Spinal cord (tissue), 9 donors: ENCODE measurements at regions not wholly inside any gene's neighbourhood (a gene's known extent, or its start where the extent isn't known, plus 50 kb on each side); places are given as distances from the start of the nearest gene placed in this dataset.

Source experiments
- DNase-seq, 6 donors: peaks; one replicate each; pipeline versions ENCODE4 v3.0.0 to v3.0.0-alpha.2; 2013 to 2015; ENCODE audit warnings: low spot score in 6 of 6, low read depth in 4 of 6
- H3K27ac ChIP-seq: one replicate; pipeline ENCODE4 v1.5.1; 2013; ENCODE audit warnings: low read depth, low read length, control low read depth
- H3K27me3 ChIP-seq: one replicate; pipeline ENCODE4 v1.6.1; 2013; ENCODE audit warnings: low read length; ENCODE audit not compliant: control insufficient read depth, insufficient read depth
- H3K36me3 ChIP-seq: one replicate; pipeline ENCODE4 v1.6.1; 2013; ENCODE audit warnings: low read length; ENCODE audit not compliant: control insufficient read depth, insufficient read depth
- H3K4me1 ChIP-seq: one replicate; pipeline ENCODE4 v1.6.1; 2013; ENCODE audit warnings: low read length; ENCODE audit not compliant: control insufficient read depth, insufficient read depth
- H3K4me3 ChIP-seq: one replicate; pipeline ENCODE4 v1.5.1; 2013; ENCODE audit warnings: low read depth, low read length, control low read depth
- H3K9me3 ChIP-seq: one replicate; pipeline ENCODE4 v1.6.1; 2013; ENCODE audit warnings: low read length; ENCODE audit not compliant: control insufficient read depth, insufficient read depth
- WGBS: methylation state at CpG from one replicate; pipeline ENCODE4 v1.1.5; 2013; ENCODE audit warnings: missing lambda C conversion rate; ENCODE audit not compliant: insufficient coverage; 5-methylcytosine and 5-hydroxymethylcytosine counted together
- donor health status: healthy.

- no peaks in the 10 kb centered on the region for H3K27me3 ChIP-seq
- H3K27ac ChIP-seq = no peak overlapping the region
- H3K36me3 ChIP-seq = no peaks in the 10 kb centered on the region
- DNase-seq = no peak
- no peaks in the 10 kb centered on the region for H3K9me3 ChIP-seq
- WGBS = 71% methylated on average over 8 of the region's 9 CpGs
- peaks cover 35% of the 10 kb centered on the region for H3K4me1 ChIP-seq
- H3K4me3 ChIP-seq = no peak overlapping the region
These were observed 55.7 kb upstream of the SMAD6 start for GRCh38 chr15:66646308-66646707.

- peaks cover 35% of the 10 kb centered on the region for H3K4me1 ChIP-seq
- H3K9me3 ChIP-seq = no peaks in the 10 kb centered on the region
- no peak overlapping the region for H3K4me3 ChIP-seq
- no peak overlapping the region for H3K27ac ChIP-seq
- no peak for DNase-seq
- H3K27me3 ChIP-seq = no peaks in the 10 kb centered on the region
- H3K36me3 ChIP-seq = no peaks in the 10 kb centered on the region
These were observed 55.2 kb upstream of the SMAD6 start for GRCh38 chr15:66646799-66647198.

GRCh38 chr15:66647358-66647757 is 54.7 kb upstream of the SMAD6 start:
- peaks cover 35% of the 10 kb centered on the region for H3K4me1 ChIP-seq
- no peak overlapping the region for H3K4me3 ChIP-seq
- no peaks in the 10 kb centered on the region for H3K9me3 ChIP-seq
- 34% methylated on average over 14 of the region's 16 CpGs for WGBS
- no peaks in the 10 kb centered on the region for H3K36me3 ChIP-seq
- H3K27ac ChIP-seq = no peak overlapping the region
- no peaks in the 10 kb centered on the region for H3K27me3 ChIP-seq
- peak in 1 of 6 donors; percentile 38 for DNase-seq

- no peaks in the 10 kb centered on the region for H3K27me3 ChIP-seq
- H3K36me3 ChIP-seq = no peaks in the 10 kb centered on the region
- DNase-seq = no peak
- peaks cover 35% of the 10 kb centered on the region for H3K4me1 ChIP-seq
- no peaks in the 10 kb centered on the region for H3K9me3 ChIP-seq
- whole genome bisulfite sequencing = 100% methylated on average over 3 of the region's 3 CpGs
- H3K4me3 ChIP-seq = no peak overlapping the region
- no peak overlapping the region for H3K27ac ChIP-seq
These were observed 53.4 kb upstream of the SMAD6 start for GRCh38 chr15:66648588-66648987.

GRCh38 chr15:66649235-66649984 is 52.6 kb upstream of the SMAD6 start:
- no peak overlapping the region for H3K4me3 ChIP-seq
- no peak overlapping the region for H3K27ac ChIP-seq
- H3K36me3 ChIP-seq = no peaks in the 10 kb centered on the region
- DNase-seq = no peak
- peaks cover 31% of the 10 kb centered on the region for H3K4me1 ChIP-seq
- H3K9me3 ChIP-seq = no peaks in the 10 kb centered on the region
- no peaks in the 10 kb centered on the region for H3K27me3 ChIP-seq
- 22% methylated on average over 6 of the region's 9 CpGs for WGBS

GRCh38 chr15:66650433-66650832 is 51.6 kb upstream of the SMAD6 start:
- no peaks in the 10 kb centered on the region for H3K9me3 ChIP-seq
- peaks cover 34% of the 10 kb centered on the region for H3K4me1 ChIP-seq
- 84% methylated on average over 5 of the region's 5 CpGs for WGBS
- DNase-seq = no peak
- H3K36me3 ChIP-seq = no peaks in the 10 kb centered on the region
- H3K27ac ChIP-seq = no peak overlapping the region
- H3K4me3 ChIP-seq = no peak overlapping the region
- H3K27me3 ChIP-seq = peaks cover 5% of the 10 kb centered on the region

GRCh38 chr15:66651198-66651597 is 50.8 kb upstream of the SMAD6 start:
- Histone ChIP-seq H3K4me1 (peaks cover 35% of the 10 kb centered on the region), H3K4me3 (no peak overlapping the region), H3K27ac (no peak overlapping the region), H3K36me3 (no peaks in the 10 kb centered on the region), H3K27me3 (peaks cover 6% of the 10 kb centered on the region), H3K9me3 (no peaks in the 10 kb centered on the region)
- no peak for DNase-seq
- no CpG with 5 or more reads among the region's 3 CpGs for WGBS

GRCh38 chr15:66651913-66652642 is 50.0 kb upstream of the SMAD6 start:
- DNase-seq = no peak
- 90% methylated on average over 4 of the region's 5 CpGs for WGBS
- H3K36me3 ChIP-seq = no peaks in the 10 kb centered on the region
- no peaks in the 10 kb centered on the region for H3K9me3 ChIP-seq
- H3K4me1 ChIP-seq = peaks cover 30% of the 10 kb centered on the region
- no peak overlapping the region for H3K4me3 ChIP-seq
- H3K27me3 ChIP-seq = peaks cover 6% of the 10 kb centered on the region
- no peak overlapping the region for H3K27ac ChIP-seq
